DND-41 (cell line): ENCODE measurements at regions not wholly inside any gene's neighbourhood (a gene's known extent, or its start where the extent isn't known, plus 50 kb on each side); places are given as distances from the start of the nearest gene placed in this dataset.

ENCODE experiments used
- ATAC-seq: fragments of 200-7000 bp; cut with Tn5 transposase; 3 replicates; pipeline ENCODE4 v1.9.1; 2021; ENCODE audit warnings: low read depth; ENCODE audit not compliant: insufficient read depth
- DNase-seq: peaks from one replicate; pipeline ENCODE4 v3.0.0-alpha.2; 2020
- H2AFZ ChIP-seq: 2 replicates; pipeline ENCODE4 v1.6.0; 2012; ENCODE audit warnings: low read depth, low read length
- H3K27ac ChIP-seq: 2 replicates; pipeline ENCODE4 v1.5.1; 2012; ENCODE audit warnings: low read length, inconsistent platforms
- H3K27me3 ChIP-seq: fragments of 200-600 bp; sonication (generic); 2 replicates; pipeline ENCODE4 v1.6.0; 2012; ENCODE audit warnings: low read length, mild to moderate bottlenecking, inconsistent platforms; ENCODE audit not compliant: insufficient read depth, poor library complexity
- H3K36me3 ChIP-seq: 2 replicates; pipeline ENCODE4 v1.5.1; 2012; ENCODE audit warnings: low read length, inconsistent platforms; ENCODE audit not compliant: insufficient read depth
- H3K4me1 ChIP-seq: 2 replicates; pipeline ENCODE4 v1.5.1; 2012; ENCODE audit warnings: mild to moderate bottlenecking, low read length; ENCODE audit not compliant: insufficient read depth
- H3K4me2 ChIP-seq: 2 replicates; pipeline ENCODE4 v1.6.0; 2012; ENCODE audit warnings: mild to moderate bottlenecking, moderate library complexity, low read length, inconsistent platforms; ENCODE audit not compliant: insufficient read depth
- H3K4me3 ChIP-seq, 2 experiments: fragments of 200-600 bp in 1 of 2; shearing (Covaris generic) in 1 of 2; 2 replicates each; pipeline ENCODE4 v1.5.1; 2012 to 2016; ENCODE audit warnings: inconsistent platforms in 2 of 2, low read length in 2 of 2, mild to moderate bottlenecking in 2 of 2, low read depth in 1 of 2, moderate library complexity in 1 of 2
- H3K79me2 ChIP-seq: 2 replicates; pipeline ENCODE4 v1.6.0; 2012; ENCODE audit warnings: low read length, inconsistent platforms; ENCODE audit not compliant: insufficient read depth
- H3K9ac ChIP-seq: 2 replicates; pipeline ENCODE4 v1.6.0; 2012; ENCODE audit warnings: low read depth, mild to moderate bottlenecking, inconsistent platforms, low read length, moderate library complexity
- H3K9me3 ChIP-seq: 2 replicates; pipeline ENCODE4 v1.5.1; 2012; ENCODE audit warnings: low read length, moderate library complexity, mild to moderate bottlenecking, inconsistent platforms; ENCODE audit not compliant: insufficient read depth, severe bottlenecking
- H4K20me1 ChIP-seq: 2 replicates; pipeline ENCODE4 v1.6.0; 2012; ENCODE audit warnings: low read length; ENCODE audit not compliant: insufficient read depth
- EZH2 ChIP-seq: IDR thresholded peaks from 3 replicates; pipeline ENCODE4 v1.6.1; 2012; ENCODE audit warnings: borderline replicate concordance, low read depth, mild to moderate bottlenecking, moderate library complexity, low read length, inconsistent platforms; ENCODE audit not compliant: severe bottlenecking
- TF ChIP-seq, protein P1 (sequence below): IDR thresholded peaks from 2 replicates; pipeline ENCODE4 v1.5.1; 2012; ENCODE audit warnings: borderline replicate concordance, low read length, moderate library complexity, mild to moderate bottlenecking; ENCODE audit not compliant: poor library complexity, severe bottlenecking; ENCODE audit errors: extremely low read depth

DNA sequence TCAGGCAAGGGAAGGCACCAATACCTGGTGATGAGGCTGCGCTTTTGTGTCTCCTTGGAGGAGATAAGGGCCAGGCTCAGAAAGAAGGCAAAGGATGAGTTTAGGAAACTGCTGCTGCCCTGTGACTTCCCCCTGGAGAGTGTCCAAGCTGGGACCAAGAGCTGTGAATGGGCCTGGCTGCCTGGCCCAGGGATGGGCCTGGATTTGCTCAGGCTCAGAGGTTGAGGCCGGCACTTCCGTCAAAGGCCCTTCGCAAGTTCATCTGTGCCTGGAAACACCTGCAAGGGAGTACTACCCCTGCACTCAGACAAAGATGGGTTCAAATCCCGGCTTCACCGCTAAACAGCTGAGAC is 50.5 kb upstream of the NANOS1 start:
- no peak for ATAC-seq

DNA sequence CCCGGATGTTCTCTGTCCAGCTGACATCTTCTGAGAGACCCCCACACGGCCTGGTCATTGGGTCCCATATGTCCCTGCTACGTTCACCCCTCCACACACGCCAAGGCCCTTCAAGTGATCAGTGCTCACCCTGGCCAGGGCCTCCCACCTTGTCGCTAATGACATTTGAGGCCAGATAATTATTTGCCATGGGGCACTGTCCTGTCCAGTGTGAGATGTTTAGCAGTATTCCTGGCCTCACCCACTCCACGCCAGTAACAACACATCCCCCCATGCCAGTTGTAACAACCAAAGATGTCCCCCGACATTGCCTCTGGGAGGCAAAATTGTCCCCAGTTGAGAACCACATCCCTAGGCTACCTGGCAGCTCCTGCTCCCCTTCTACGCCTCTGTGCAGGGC is 49.9 kb upstream of the NANOS1 start:
- DNase-seq (no peak), ATAC-seq (no peak)
- no peak overlapping the region for H3K9ac ChIP-seq
- no peak overlapping the region for H2AFZ ChIP-seq
- no peak overlapping the region for H3K4me2 ChIP-seq
- no peak for TF ChIP-seq EZH2
- TF ChIP-seq, protein P1, sequence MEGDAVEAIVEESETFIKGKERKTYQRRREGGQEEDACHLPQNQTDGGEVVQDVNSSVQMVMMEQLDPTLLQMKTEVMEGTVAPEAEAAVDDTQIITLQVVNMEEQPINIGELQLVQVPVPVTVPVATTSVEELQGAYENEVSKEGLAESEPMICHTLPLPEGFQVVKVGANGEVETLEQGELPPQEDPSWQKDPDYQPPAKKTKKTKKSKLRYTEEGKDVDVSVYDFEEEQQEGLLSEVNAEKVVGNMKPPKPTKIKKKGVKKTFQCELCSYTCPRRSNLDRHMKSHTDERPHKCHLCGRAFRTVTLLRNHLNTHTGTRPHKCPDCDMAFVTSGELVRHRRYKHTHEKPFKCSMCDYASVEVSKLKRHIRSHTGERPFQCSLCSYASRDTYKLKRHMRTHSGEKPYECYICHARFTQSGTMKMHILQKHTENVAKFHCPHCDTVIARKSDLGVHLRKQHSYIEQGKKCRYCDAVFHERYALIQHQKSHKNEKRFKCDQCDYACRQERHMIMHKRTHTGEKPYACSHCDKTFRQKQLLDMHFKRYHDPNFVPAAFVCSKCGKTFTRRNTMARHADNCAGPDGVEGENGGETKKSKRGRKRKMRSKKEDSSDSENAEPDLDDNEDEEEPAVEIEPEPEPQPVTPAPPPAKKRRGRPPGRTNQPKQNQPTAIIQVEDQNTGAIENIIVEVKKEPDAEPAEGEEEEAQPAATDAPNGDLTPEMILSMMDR, result no peak
- H3K27me3 ChIP-seq, result no peaks in the 10 kb centered on the region
- H3K27ac ChIP-seq, result no peak overlapping the region
- H3K9me3 ChIP-seq, result no peaks in the 10 kb centered on the region
- no peaks in the 10 kb centered on the region for H4K20me1 ChIP-seq
- no peaks in the 10 kb centered on the region for H3K4me1 ChIP-seq
- H3K36me3 ChIP-seq, result no peaks in the 10 kb centered on the region
- H3K79me2 ChIP-seq, result no peaks in the 10 kb centered on the region
- no peak overlapping the region for H3K4me3 ChIP-seq

More for the DNA sequence above, 50.5 kb upstream of the NANOS1 start:
- Histone ChIP-seq H3K27me3 (no peaks in the 10 kb centered on the region), H3K9ac (no peak overlapping the region), H3K4me1 (no peaks in the 10 kb centered on the region), H3K27ac (no peak overlapping the region), H4K20me1 (no peaks in the 10 kb centered on the region), H3K4me2 (no peak overlapping the region), H2AFZ (no peak overlapping the region), H3K4me3 (no peak overlapping the region), H3K36me3 (no peaks in the 10 kb centered on the region), H3K9me3 (peaks cover under 1% of the 10 kb centered on the region), H3K79me2 (no peaks in the 10 kb centered on the region)
- TF ChIP-seq EZH2, result no peak
- TF ChIP-seq, protein P1, result no peak
- no peak for DNase-seq
